GM18907 (cell line): ENCODE measurements at regions not wholly inside any gene's neighbourhood (a gene's known extent, or its start where the extent isn't known, plus 50 kb on each side); places are given as distances from the start of the nearest gene placed in this dataset.
"Not testable (repeated sequence)": the region's sequence is repeated elsewhere in the genome, so short reads cannot be mapped to it uniquely, and the experiment has no call there.

ENCODE experiments used
- ATAC-seq: cut with Tn5 transposase; IDR thresholded peaks from one replicate; pipeline ENCODE4 v1.9.1; 2021; ENCODE audit warnings: mild to moderate bottlenecking, moderate library complexity; ENCODE audit not compliant: unreplicated experiment

GRCh38 chr15:26037369-26037768 is 174.2 kb upstream of the ATP10A start:
- no peak for ATAC-seq

GRCh38 chr15:26033493-26033892 is 170.4 kb upstream of the ATP10A start:
- ATAC-seq, result no peak

DNA sequence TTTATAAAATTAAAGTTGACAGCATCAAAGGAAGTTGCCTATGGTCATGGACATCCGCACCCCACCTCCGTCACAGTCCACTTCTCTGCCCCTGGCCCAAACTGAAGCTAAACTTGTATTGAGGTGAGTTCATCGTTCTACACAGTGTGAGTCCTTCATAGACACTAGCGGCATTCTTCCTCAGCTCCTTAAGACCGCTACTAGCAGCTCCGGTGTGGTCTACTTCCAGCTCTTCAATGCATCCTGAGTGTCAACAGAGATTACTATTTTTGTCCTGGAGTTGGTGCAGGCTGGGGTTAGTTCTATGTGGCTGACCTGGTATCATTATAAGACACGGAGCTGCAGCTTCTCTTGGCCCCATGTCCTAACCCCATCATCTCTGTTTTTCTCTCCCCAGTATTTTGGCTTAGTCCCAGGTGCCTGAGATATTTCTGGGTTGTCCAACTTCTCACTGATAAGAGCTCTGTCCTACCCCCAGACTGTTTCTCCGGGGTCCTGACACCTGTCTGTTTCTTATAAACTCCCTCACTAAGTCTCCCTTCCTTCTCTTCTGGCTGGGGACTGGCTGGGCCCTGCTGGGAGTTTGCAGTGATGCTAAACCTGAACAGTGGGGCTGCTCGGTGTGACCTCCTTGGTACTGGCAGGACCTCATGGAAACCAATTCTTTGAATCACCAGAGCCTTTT is 169.2 kb upstream of the ATP10A start:
- no peak for ATAC-seq

- ATAC-seq, result not testable (repeated sequence)
Measured at GRCh38 chr15:26029586-26029985, 166.5 kb upstream of the ATP10A start.

DNA sequence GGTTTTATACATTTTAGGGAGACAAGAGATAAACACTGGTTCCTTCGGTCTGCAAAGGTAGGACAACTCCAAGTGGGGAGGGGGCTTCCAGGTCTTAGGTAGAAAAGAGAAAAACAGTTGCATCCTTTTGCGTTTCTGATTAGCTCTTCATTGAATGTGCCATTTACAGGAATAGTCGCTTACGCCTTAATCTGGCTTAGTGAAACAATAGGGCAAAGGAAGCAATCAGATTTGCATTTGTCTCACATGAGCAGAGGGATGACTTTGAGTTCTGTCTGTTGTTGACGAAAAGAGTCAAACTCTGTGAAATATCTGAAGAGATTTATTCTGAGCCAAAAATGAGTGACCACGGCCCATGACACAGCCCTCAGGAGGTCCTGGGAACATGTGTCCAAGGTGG is 166.0 kb upstream of the ATP10A start:
- no peak for ATAC-seq

GRCh38 chr15:26028086-26028740 is 165.1 kb upstream of the ATP10A start:
- no peak for ATAC-seq

- not testable (repeated sequence) for ATAC-seq
Measured at GRCh38 chr15:26026671-26027070, 163.5 kb upstream of the ATP10A start.

DNA sequence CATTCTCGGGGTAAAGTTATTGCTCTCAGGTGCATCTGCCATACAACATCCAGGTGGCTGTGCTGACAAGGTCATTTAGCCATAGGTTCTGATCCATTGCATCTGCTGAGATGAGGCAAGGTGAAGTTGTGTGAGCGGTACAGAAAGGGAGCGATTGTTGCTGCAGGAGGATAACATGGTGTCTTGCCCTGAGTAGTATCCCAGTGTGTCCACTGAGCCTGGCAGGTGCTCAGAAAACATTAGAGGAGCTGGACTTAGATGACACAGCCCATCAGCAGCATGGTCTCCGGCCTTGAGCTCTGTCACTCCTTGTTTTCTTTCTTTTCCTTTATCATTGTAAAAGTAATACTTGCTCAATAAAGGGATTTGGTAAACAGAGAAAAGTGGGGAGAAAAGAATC is 161.1 kb upstream of the ATP10A start:
- no peak for ATAC-seq

DNA sequence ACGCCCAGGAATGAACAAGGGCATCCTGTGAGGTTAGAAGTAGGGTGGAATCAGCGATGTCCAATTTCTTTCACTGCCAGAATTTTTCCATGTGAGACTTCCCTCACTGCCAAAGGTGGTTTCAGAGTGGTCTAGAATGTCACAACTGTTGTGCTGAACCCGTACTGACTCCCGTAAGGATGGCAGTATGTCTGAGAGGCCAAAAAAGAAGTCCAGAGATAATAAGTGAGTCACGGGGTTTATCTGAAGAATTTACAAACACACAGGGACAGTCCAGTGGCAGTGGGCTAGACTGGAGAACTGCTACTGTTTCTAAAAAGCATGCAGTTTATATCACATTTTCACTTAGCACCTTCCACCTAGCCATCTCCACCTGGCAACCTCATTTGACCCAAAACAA is 160.6 kb upstream of the ATP10A start:
- ATAC-seq, result no peak

DNA sequence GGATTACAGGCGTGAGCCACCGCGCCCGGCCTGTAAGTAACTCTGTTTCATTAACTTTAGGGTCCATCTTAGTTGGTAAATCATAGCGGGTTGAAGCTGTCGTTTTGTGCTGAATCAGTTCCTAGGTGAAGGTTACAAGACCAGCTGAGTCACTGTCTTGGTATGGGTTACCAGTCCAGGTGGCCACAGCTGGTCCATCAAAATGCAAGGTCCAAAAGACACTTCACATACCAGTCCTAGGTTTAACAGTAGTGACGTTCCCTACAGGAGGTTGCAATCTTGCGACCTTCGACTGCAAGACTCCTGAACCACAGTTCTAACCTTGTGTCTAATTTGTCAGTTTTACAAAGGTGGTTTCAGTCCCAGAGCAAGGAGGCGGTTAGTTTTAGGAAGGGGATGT is 160.1 kb upstream of the ATP10A start:
- no peak for ATAC-seq

DNA sequence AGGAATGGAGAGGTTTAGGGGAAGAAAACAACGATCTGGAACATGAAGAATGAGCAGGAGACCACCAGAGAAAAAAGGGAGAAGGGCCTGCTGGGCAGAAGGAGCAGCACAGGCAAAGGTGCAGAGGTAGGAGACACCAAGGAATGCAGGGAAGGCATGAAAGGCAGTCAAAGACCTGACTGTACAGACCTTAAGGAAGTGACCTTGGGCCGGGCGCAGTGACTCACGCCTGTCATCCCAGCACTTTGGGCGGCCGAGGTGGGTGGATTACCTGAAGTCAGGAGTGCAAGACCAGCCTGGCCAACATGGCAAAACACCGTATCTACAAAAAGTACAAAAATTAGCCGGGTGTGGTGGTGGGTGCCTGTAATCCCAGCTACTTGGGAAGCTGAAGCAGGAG is 157.7 kb upstream of the ATP10A start:
- ATAC-seq, result no peak

- no peak for ATAC-seq
Measured at GRCh38 chr15:26017665-26018064, 154.5 kb upstream of the ATP10A start.

GRCh38 chr15:26015516-26016075 is 152.5 kb upstream of the ATP10A start:
- ATAC-seq, result no peak

- ATAC-seq, result no peak
Measured at GRCh38 chr15:26013981-26014380, 150.9 kb upstream of the ATP10A start.

DNA sequence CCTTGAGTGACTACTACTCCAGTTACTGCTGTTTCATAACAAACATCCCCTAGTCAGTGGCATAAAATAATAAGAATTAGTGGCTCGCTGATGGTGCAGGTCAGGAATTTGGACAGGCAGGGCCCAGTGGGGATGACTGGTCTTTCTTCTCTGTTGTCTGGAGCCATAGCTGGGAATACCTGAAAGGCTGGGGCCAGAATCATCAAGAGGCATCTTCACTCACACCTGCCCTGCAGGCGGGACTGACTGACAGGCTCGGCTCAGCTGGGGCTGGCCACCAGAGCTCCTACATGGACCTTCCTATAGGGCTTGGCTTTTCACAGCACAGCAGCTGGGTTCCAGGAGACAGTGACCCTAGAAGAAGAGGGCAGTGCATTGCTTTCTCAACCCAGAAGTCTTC is 148.8 kb upstream of the ATP10A start:
- no peak for ATAC-seq

GRCh38 chr15:26007151-26007550 is 144.0 kb upstream of the ATP10A start:
- no peak for ATAC-seq

GRCh38 chr15:26001201-26001600 is 138.1 kb upstream of the ATP10A start:
- no peak for ATAC-seq

DNA sequence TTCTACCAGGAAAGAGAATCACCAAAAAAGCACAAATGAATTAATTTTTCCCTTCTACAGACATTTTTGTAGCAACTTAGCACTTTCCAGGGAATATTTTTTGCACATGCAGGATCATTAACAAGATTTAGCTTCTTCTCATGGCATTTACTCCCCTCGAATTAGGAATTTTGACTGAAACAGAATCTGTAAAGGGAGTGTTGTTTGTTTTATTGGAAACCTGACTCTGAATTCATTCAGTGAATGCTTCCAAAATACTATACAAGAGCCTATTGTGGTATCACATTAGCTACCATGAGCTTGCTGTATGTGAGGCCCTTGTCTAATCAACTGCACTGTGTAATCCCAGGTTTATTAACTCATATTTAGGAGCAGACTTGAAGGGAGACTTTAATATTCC is 130.4 kb upstream of the ATP10A start:
- no peak for ATAC-seq

- no peak for ATAC-seq
Measured at GRCh38 chr15:25990220-25990619, 127.1 kb upstream of the ATP10A start.

- no peak for ATAC-seq
Measured at GRCh38 chr15:25989327-25989726, 126.2 kb upstream of the ATP10A start.

- ATAC-seq, result not testable (repeated sequence)
Measured at GRCh38 chr15:25988716-25989115, 125.6 kb upstream of the ATP10A start.

- ATAC-seq, result no peak
Measured at GRCh38 chr15:25987638-25988037, 124.5 kb upstream of the ATP10A start.
